Superior temporal gyrus (tissue), 1 donor: ENCODE measurements at regions not wholly inside any gene's neighbourhood (a gene's known extent, or its start where the extent isn't known, plus 50 kb on each side); places are given as distances from the start of the nearest gene placed in this dataset.
"Not testable (repeated sequence)": the region's sequence is repeated elsewhere in the genome, so short reads cannot be mapped to it uniquely, and the experiment has no call there.

ENCODE experiments used
- DNase-seq: peaks from one replicate; pipeline ENCODE4 v3.0.0-alpha.2; 2016; ENCODE audit errors: extremely low spot score

DNA sequence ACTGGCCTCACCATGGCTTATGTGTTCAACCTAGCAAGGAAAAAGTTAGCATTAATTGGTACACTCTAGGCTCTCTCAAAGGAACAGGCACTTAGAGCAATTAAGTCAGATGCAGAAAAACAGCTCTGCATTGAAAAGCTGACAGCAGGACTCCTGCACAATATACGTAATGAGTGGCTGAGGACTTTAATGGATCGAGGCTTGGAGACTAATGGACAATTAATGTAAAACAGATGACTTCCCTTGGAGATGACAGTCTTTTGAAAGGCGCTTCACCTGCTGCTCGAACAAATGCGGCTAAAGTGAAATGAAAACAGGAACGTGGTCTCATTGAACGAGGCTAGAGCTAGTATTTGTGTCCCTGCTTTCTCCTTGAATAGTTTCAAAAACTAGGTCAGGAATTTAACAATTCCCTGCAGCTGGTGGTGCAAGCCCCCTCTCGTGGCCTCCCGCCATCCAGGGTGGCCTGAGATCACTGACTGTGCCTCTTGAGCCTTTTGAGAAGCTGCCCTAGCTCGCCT lies 137.1 kb downstream of the ELOVL4 start:
- no peak for DNase-seq

DNA sequence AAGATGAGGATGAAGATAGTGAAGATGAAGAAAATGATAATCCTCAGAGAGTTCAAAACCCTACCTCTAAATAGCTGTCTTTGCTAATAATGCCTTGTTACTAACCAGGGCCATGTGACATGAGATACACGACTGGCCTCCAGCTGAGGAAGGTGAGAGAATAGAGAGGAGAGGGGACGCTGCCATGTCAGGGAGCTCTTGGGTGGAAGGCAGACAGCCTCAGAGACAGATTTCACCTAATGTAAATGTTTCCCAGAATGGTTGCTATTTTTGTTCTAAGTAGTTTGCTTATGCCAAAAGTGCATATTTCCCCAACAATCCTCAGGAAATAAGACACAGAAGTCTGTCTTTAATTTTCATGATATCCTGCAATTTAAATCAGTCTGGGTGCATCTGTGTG lies 138.4 kb downstream of the ELOVL4 start:
- DNase-seq: no peak

DNA sequence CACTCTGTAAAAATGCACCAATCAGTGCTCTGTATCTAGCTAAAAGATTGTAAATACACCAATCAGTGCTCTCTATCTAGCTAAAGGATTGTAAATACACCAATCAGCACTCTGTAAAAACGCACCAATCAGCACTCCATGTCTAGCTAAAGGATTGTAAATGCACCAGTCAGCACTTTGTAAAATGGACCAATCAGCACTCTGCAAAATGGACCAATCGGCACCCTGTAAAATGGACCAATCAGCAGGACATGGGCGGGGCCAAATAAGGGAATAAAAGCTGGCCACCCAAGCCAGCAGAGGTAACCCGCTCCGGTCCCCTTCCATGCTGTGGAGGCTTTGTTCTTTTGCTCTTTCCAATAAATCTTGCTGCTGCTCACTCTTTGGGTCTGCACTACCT lies 140.7 kb downstream of the ELOVL4 start:
- DNase-seq: not testable (repeated sequence)

DNA sequence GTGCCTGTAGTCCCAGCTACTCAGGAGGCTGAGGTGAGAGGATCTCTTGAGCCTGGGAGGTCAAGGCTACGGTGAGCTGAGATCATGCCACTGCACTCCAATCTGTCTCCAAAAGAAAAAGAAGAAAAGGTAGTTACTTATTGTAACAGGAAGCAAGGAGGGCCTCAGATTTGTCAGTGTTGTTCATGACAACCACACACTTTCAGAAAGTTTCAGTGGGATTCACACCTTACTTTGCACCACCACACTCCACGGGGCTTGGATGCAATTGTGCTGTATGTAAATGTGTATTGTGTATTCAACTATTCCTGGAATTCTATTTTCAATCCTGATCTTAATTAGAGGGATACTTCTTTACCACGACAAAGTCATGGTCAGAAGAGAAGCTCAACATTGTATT lies 142.6 kb downstream of the ELOVL4 start:
- no peak for DNase-seq

DNA sequence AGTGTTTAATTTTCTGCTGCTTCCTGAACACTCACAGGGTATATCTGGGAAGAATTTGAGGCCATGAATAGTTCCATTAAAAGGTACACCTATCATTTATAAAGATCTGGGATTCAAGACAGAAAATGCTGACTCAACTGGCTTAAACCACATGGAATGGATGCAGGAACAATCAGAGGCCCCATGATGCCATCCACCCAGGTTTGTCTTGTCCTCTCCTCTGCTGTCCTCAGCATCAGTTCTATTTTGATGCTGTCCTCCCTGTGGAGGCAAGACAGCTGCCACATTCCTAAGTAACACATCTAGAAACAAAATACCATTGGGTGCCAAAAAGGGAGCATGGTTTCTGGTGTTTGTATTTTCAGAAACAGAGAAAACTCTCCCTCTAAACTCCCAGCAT lies 143.4 kb downstream of the ELOVL4 start:
- no peak for DNase-seq

DNA sequence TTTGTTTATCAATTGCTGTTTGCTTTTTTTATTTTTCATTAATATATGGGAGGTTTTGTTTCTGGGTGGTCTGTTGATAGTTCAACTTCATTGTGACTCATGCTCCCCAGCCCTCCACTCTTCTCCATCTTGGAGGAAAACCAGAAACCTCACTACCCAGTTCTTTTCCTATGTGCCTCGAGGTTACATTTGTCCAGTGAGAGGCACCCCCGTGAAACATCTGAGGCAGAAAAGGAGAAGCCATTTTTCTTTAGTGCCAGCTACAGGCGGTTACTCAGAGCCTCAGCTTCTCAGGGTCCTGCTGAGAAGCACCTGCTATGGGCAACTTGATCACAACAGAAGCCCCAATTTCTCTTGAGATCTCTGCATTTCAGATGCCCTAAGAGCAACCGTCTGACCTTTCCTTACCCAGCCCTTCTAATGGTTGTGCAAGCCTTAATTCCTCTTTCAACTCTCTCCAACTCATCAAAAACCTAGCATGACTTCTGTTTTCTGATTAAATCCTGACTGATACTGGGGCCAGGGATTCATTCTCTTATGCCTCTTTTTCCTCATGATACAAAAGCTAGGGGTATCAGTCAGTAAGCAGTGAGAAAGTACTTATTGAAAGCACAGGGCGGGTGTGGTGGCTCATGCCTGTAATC lies 144.6 kb downstream of the ELOVL4 start:
- no peak for DNase-seq

- no peak for DNase-seq
Measured at GRCh38 chr6:79801362-79801761, 146.0 kb downstream of the ELOVL4 start.

- DNase-seq: no peak
Measured at GRCh38 chr6:79798841-79799240, 148.5 kb downstream of the ELOVL4 start.

DNA sequence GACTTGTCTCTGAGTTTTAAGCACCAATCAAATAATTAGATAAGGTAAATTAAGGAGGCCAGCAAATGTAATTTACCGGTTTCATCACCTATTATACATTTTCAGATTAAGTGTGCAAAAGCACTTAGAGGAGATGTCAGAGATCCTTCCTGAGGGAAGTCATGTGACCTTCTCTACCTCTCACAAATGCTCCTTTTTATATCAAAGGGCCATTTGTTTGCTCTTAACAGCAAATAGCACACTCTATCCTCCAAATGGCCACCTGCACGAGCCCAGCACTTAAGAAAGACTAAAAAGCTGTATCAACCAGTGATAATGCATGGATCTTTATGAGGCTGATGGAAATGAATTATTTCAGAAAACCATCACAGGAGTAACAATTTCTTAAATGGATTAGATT lies 149.4 kb downstream of the ELOVL4 start:
- DNase-seq: no peak

DNA sequence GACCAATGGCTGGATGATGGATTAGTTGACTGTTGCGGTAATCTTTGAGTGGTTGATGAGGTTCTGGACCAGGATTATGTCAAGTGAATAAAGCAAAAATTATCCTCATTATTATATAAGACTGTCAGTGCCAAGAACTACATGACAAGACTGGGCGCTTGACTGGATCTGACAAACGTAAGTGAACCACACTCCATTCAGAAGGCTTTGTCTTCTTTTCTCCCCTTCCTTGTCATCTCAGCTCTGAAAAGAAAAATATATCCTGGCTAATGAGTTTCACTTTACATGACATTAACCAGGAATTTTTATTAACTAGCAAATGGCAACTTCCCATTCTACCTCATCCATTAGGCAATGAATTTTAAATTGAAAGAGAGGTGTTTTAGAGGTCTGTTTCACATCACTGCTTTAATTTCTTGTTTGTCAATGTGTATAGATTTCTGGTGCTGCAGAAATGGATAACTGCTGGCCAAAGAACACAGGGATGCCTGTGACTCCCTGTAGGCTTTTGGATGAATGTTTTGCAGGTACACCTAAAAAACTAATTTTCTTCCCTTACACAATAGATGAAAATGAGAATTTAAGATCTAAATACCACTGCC lies 150.1 kb downstream of the ELOVL4 start:
- DNase-seq: no peak

- DNase-seq: no peak
Measured at GRCh38 chr6:79796197-79796596, 151.2 kb downstream of the ELOVL4 start.

DNA sequence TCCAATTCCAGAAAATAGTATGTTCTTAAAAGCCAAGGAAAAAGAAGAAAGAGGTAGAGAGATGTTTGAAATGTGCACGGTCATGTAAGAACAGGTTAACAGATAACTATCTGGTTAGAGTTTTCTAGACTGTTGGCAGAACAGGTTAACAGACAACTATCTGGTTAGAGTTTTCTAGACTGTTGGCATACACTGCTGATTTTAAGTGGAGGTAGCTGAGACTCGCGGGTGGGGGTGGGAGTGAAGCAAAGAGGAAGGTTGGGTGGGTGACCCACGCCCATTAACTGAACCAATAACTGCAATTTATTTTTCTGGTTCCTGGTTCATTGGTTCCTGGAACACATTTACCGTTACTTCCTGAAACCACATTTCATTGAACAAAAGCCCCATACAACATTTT lies 157.5 kb downstream of the ELOVL4 start:
- no peak for DNase-seq

DNA sequence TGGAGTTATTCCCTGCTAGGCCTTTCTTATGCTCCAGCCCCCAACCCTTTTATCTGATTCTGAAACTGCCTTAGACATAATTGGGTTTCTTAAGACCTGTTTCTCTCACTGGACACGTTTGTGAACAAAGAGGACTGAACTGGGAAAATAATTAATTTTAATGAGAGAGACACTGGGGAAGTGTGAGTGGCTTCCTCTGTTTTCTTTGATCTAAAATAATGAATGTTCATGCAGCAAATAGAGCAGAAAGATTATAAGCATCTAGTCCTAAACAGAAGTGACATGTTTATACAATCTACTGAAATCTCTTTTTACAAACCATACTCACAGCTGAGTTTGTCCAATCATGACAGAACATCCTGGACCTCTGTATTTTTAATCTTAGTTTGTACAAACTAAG lies 157.6 kb downstream of the SH3BGRL2 start:
- no peak for DNase-seq

- no peak for DNase-seq
Measured at GRCh38 chr6:79787626-79788025, 156.5 kb downstream of the SH3BGRL2 start.

DNA sequence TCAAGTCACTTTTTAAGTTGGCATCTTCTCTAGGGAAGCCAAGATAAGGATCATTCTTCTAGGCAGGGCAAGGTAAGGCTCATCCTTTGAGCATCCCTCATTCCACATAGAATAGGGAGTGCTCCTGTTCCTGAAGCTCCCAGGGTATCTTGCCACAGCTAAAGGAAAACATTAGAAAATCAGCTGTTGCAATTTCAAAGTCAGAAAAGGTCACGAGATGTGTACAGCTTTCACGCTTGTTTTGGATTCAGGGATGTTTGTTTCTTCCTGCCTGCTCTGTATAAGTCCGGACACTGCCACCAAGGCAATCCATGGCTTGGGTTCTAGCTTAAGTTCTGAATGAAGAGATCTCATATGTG lies 153.2 kb downstream of the SH3BGRL2 start:
- no peak for DNase-seq

DNA sequence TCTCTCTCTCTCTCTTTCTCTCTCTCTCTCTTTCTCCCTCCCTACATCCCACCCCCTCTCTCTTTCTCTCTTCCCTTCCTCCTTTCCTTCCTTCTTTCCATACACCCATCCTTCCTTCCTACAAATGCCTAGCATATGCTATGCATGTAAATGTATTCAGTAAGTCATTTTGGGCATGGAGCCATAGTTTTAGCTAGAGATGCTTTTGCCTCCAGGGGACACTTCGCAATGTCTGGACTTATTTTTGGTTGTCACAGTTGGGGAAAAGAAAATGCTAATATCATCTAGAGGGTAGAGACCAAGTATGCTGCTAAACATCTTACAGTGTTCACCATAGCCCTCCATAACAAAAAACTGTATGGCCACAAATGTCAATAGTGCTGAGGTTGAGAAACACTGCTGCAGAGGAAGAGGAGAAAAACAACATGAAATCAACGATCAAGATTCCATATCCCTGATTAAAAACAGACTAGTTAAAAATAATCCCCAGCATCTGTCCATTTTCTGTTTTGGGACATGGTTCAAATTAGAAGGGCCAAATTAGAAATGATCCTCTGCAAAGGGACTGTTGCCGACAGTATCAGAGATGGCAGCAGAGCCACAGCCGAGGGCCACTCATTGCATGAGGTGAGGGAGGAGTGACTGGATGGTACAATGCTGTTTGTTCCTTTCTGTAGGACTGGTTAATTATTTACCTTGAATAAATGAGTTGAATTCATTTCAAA lies 152.7 kb downstream of the SH3BGRL2 start:
- no peak for DNase-seq

DNA sequence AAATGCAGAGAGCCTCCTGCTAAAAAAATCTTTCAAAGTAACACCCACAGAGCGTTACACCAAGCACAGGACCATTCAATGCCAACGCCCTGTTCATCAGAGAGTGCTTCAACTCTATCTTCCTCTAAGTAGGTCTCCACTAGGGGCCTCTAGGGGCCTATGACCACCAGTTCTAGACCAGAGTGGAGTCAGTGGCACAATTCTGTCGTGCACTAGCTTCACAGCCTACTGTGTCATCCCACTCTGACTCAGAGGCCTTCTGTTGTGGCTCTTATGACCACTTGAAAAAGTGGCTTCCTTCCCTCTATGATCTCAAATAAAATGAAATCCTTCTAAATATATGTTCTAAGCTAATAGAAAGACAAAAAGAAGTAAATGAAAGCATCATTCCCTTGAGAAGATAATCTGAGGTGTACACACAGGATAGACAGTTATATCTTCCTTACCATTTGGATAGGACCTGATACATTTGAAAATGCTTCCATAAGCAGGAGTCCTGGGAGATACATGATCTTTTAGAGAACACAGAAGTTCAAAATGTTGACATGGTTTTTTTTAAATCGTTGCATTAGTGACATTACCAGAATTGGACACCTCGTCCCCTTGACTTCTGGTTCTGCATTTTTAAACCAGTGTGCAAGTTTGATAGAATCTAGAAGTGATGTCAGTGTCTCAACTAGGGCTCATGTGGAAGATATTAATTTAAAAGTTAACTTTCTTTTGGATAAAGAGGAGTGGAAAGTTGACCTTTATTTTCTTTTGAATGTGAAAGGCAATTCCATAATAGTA lies 151.9 kb downstream of the SH3BGRL2 start:
- no peak for DNase-seq

GRCh38 chr6:79781916-79782315 lies 150.8 kb downstream of the SH3BGRL2 start:
- DNase-seq: no peak

- DNase-seq: no peak
Measured at GRCh38 chr6:79780881-79781280, 149.8 kb downstream of the SH3BGRL2 start.

DNA sequence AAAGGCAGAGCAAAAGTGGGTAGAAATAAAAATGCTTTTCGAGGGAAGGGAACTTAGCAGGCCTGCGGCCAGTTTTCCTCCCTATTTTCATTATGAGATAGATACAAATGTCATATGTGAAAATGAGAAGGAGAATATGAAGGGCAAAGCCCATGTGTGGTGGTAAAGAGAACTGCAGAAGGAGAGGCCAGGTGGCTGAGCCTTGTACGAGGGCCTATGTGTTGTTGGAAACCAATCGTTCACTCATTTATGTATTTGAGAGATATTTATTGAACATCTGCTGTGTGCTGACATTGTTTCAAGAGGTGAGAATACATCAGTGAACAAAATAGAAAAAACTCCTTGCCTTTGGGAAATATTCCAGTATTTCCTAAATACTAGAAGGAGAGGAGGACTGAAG lies 147.7 kb downstream of the SH3BGRL2 start:
- DNase-seq: no peak

GRCh38 chr6:79777713-79778579 lies 146.8 kb downstream of the SH3BGRL2 start:
- peak; percentile 85 for DNase-seq
